ENCODE measurements at regions not wholly inside any gene's neighbourhood (a gene's known extent, or its start where the extent isn't known, plus 50 kb on each side); places are given as distances from the start of the nearest gene placed in this dataset.
A peak's percentile ranks its signal among the peaks of the same experiment; 100 is the strongest.

- no peak for DNase-seq
These were observed 129.3 kb upstream of the SMIM21 start for GRCh38 chr18:75556841-75557240.

GRCh38 chr18:75554644-75555185 is 127.2 kb upstream of the SMIM21 start:
- DNase-seq = no peak

DNA sequence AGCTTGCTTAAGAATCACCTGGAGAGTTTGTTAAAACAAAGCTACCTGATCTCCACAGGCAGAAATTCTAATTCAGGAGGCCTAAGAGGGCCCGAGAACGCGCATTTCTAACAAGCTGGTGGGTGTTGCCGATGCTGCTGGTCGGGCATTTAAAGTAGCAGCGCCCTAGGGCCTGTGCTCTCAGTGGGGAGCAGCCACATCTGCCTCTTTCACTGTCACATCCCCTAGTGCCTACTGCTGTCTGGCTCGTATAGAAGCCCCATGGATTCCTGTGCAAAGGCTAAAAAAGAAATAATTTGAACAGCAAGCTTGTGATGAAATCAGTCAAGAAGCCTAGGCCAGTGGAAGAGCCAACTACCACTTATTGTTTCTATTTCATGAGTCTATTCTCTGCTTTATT is 126.7 kb upstream of the SMIM21 start:
- DNase-seq = no peak

- DNase-seq = no peak
These were observed 125.5 kb upstream of the SMIM21 start for GRCh38 chr18:75553021-75553420.

DNA sequence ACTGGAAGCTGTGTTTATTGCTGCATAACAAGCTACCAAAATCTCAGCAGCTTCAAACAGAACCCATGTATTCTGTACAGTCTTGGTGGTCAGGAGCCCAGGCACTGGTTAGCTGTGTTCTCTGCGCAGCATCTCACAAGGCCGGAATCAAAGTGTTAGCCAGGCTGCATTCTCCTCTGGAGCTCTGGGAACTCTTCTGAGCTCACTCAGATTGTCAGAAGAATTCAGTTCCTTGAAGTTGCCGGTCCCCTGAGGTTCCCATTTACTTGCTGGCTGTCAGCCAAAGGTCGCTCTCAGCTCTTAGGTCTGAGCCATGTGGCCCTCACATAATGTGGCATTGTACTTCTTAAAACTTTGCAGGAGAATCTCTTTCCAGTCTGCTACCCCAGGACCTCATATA is 123.6 kb upstream of the SMIM21 start:
- DNase-seq = no peak

- DNase-seq = peak; percentile 42
These were observed 120.9 kb upstream of the SMIM21 start for GRCh38 chr18:75548353-75548905.

GRCh38 chr18:75546964-75547363 is 119.5 kb upstream of the SMIM21 start:
- no peak for DNase-seq

GRCh38 chr18:75545189-75545588 is 117.7 kb upstream of the SMIM21 start:
- DNase-seq = no peak

DNA sequence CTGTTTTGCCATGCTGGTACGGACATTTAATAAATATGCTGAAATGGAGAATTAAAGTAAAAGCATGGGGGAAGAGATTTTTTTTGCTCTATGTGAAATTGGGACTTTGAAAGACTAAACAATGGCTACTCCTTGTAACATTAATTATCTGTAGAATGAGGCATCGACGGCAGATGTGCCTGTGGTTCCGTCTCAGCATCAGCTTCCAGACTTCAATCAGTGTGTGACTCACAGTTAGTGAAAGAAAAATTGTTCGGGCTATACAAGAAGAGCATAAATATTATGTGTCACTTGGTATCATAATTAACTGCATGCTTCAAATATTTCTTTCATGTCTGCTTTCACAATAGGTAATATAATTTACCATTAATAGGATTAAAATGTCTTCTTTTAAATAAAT is 117.0 kb upstream of the SMIM21 start:
- no peak for DNase-seq

GRCh38 chr18:75544051-75544481 is 116.6 kb upstream of the SMIM21 start:
- no peak for DNase-seq

DNA sequence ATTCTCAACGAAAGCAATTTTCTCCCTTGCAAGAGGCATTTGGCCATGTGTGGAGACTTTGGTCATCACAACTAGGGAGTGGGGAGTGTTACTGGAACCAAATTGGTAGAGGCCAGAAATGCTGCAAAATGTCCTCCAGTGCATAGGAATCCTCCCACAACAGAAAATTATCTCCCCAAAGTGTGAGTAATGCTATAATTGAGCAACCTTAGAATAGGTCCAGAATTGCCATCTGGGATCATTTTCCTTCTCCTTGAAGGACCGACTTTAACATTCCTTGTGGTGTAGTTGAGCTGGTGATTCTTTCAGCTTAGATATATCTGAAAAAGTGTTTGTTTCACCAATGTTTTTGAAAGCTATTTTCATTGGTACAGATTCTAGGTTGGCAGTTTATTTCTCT is 111.2 kb upstream of the SMIM21 start:
- DNase-seq = no peak

DNA sequence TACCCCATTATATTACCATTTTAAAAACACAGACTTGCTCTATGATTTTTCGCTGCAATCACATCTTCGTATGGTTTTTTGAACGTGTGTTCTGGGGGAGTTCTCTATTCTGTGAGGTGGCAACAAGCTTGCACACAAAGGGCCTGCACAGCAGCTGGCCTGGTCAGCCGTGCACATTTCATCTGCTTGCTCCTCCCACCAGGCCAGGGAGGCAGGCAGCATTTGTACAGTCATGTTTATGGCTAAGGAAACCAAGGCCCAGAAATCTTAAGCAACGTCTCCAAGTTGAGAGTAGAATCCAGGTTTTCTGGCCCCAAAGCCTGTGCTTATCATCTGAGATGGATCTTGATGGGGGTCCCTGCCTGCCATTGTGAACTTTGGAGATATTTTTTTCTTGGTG is 106.4 kb upstream of the SMIM21 start:
- no peak for DNase-seq

- no peak for DNase-seq
These were observed 105.7 kb upstream of the SMIM21 start for GRCh38 chr18:75533209-75533608.

DNA sequence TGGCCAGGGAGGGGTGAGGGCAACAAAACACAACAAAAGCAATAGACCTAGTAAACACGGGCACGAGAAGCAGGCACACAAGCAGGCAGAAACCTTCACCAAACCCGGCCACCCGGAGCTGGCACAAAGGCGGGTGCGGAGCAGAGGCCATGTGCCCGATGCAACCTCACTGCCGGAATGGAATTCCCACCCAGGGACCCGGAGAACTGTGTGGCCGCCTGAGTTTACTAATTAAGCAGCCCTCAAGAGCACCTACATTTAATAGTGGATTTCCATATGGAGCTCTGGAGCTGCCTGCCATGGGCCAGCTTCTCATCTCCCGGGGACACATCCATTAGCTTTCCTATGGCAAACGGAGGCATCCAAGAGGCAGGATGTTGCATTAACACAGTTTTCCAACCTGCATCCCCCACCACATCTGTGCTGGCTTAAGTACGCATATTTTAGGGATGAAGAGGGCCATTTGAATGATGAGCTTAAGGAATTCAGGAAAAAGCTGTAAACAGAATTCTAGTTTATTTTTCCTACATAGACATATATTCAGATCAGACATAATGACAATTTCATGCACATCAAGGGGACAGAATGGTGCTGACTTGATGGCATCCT is 104.5 kb upstream of the SMIM21 start:
- no peak for DNase-seq

- DNase-seq = no peak
These were observed 103.8 kb upstream of the SMIM21 start for GRCh38 chr18:75531212-75531850.

GRCh38 chr18:75530566-75531211 is 103.2 kb upstream of the SMIM21 start:
- no peak for DNase-seq

GRCh38 chr18:75530118-75530517 is 102.6 kb upstream of the SMIM21 start:
- DNase-seq = no peak

GRCh38 chr18:75529394-75529793 is 101.9 kb upstream of the SMIM21 start:
- no peak for DNase-seq

- DNase-seq = no peak
These were observed 100.6 kb upstream of the SMIM21 start for GRCh38 chr18:75527848-75528685.

- no peak for DNase-seq
These were observed 98.5 kb upstream of the SMIM21 start for GRCh38 chr18:75526038-75526437.

DNA sequence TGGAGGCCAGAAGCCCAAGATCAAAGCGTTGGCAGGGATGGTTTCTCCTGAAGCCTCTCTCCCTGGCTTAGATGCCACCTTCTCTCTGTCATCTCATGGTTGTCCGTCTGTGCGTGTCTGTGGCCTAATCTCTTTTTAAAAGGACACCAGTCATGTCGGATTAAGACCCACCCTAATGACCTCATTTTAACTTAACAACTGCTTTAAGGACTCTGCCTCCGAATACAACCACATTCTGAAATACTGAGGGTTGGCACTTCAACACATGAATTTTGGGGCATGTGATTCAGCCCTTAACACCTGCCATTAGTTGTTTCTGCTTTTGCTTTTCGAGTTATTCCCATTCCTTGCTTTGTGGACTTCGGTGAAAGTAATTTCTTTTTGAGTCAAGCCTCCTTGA is 97.8 kb upstream of the SMIM21 start:
- DNase-seq = no peak

DNA sequence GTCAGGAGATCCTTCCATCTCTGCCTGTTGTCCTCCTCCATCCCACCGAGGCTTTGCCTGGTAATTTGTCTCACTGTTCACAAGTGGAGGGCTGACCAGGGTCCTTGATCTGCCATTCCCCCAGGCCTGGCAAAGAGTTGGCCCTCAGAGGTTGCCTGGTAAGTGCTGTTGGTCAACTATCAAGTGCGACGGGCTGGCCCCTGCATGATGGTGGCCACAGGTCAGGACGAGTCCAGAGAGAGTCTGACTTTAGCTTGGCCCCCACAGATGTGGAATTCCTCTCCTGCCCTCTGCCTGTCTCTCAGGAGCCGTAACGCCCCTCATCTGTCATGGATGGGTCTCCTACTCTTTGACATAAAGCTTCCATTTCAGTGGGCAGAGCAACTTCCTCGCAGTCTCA is 97.3 kb upstream of the SMIM21 start:
- DNase-seq = no peak

GRCh38 chr18:75524181-75524580 is 96.7 kb upstream of the SMIM21 start:
- no peak for DNase-seq
